ENCODE measurements at regions not wholly inside any gene's neighbourhood (a gene's known extent, or its start where the extent isn't known, plus 50 kb on each side); places are given as distances from the start of the nearest gene placed in this dataset.

GRCh38 chr12:131314524-131315090 is 360.9 kb downstream of the ADGRD1 start:
- TF ChIP-seq BHLHE40 (IDR thresholded peaks at IDR 0.05; ENCODE audit: borderline replicate concordance) (no peak), FOXM1 (IDR thresholded peaks at IDR 0.05; ENCODE audit: borderline replicate concordance) (no peak), ZNF384 (IDR thresholded peaks at IDR 0.05) (no peak), HDGF (IDR thresholded peaks at IDR 0.05; ENCODE audit: borderline replicate concordance) (no peak), ELF4 (IDR thresholded peaks at IDR 0.05) (no peak)
